Osteocyte (in vitro differentiated cells): ENCODE measurements at regions not wholly inside any gene's neighbourhood (a gene's known extent, or its start where the extent isn't known, plus 50 kb on each side); places are given as distances from the start of the nearest gene placed in this dataset.

ENCODE experiments used
- DNase-seq: peaks from one replicate; pipeline ENCODE4 v3.0.0; 2021; ENCODE audit warnings: mixed read lengths; ENCODE audit not compliant: unreplicated experiment; ENCODE audit errors: extremely low spot score
- H3K27ac Mint-ChIP-seq: one replicate; pipeline ENCODE4 v1.8.0; 2021; ENCODE audit warnings: mild to moderate bottlenecking, mixed read lengths; ENCODE audit not compliant: unreplicated experiment
- H3K27me3 Mint-ChIP-seq: one replicate; pipeline ENCODE4 v1.8.0; 2021; ENCODE audit warnings: mixed read lengths; ENCODE audit not compliant: unreplicated experiment
- H3K36me3 Mint-ChIP-seq: one replicate; pipeline ENCODE4 v1.8.0; 2021; ENCODE audit warnings: mixed read lengths; ENCODE audit not compliant: unreplicated experiment
- H3K4me1 Mint-ChIP-seq: one replicate; pipeline ENCODE4 v1.8.0; 2021; ENCODE audit warnings: mixed read lengths; ENCODE audit not compliant: unreplicated experiment
- H3K4me3 Mint-ChIP-seq: one replicate; pipeline ENCODE4 v1.8.0; 2021; ENCODE audit warnings: mild to moderate bottlenecking, moderate library complexity, mixed read lengths; ENCODE audit not compliant: unreplicated experiment
- H3K9me3 Mint-ChIP-seq: one replicate; pipeline ENCODE4 v1.8.0; 2021; ENCODE audit warnings: mixed read lengths; ENCODE audit not compliant: unreplicated experiment
- CTCF ChIP-seq: fragments of 200-600 bp; sonication (generic); IDR thresholded peaks from 2 replicates; pipeline ENCODE4 v1.5.0; 2021; ENCODE audit warnings: antibody characterized with exemption, mild to moderate bottlenecking, moderate library complexity

GRCh38 chr18:43855376-43855775 lies 578.1 kb upstream of the SYT4 start:
- no peak for TF ChIP-seq CTCF
- H3K27me3 Mint-ChIP-seq, result no peaks in the 10 kb centered on the region
- H3K4me3 Mint-ChIP-seq, result no peak overlapping the region

GRCh38 chr18:43863180-43863579 lies 585.9 kb upstream of the SYT4 start:
- no peaks in the 10 kb centered on the region for H3K27me3 Mint-ChIP-seq
- peaks cover 11% of the 10 kb centered on the region for H3K9me3 Mint-ChIP-seq
- TF ChIP-seq CTCF, result no peak
- H3K4me1 Mint-ChIP-seq, result peaks cover 67% of the 10 kb centered on the region
- peak overlapping the region; percentile 84 for H3K27ac Mint-ChIP-seq
- H3K4me3 Mint-ChIP-seq, result no peak overlapping the region
- no peak for DNase-seq
- peaks cover 10% of the 10 kb centered on the region for H3K36me3 Mint-ChIP-seq

More at GRCh38 chr18:43855376-43855775, 578.1 kb upstream of the SYT4 start:
- Mint-ChIP-seq H3K4me1 (peaks cover 9% of the 10 kb centered on the region), H3K27ac (no peak overlapping the region), H3K36me3 (peaks cover 4% of the 10 kb centered on the region), H3K9me3 (peaks cover 4% of the 10 kb centered on the region)
- no peak for DNase-seq

- peaks cover 89% of the 10 kb centered on the region for H3K4me1 Mint-ChIP-seq
- H3K27ac Mint-ChIP-seq, result peak overlapping the region; percentile 57
- H3K9me3 Mint-ChIP-seq, result peaks cover 11% of the 10 kb centered on the region
- no peaks in the 10 kb centered on the region for H3K27me3 Mint-ChIP-seq
- H3K36me3 Mint-ChIP-seq, result peaks cover 7% of the 10 kb centered on the region
- no peak for DNase-seq
- H3K4me3 Mint-ChIP-seq, result no peak overlapping the region
- TF ChIP-seq CTCF, result no peak
Observed at GRCh38 chr18:43866696-43867095, 589.4 kb upstream of the SYT4 start.

GRCh38 chr18:43868497-43868995 lies 591.3 kb upstream of the SYT4 start:
- no peak for TF ChIP-seq CTCF
- DNase-seq, result no peak
- peaks cover 7% of the 10 kb centered on the region for H3K36me3 Mint-ChIP-seq
- peak overlapping the region; percentile 87 for H3K27ac Mint-ChIP-seq
- peaks cover 73% of the 10 kb centered on the region for H3K4me1 Mint-ChIP-seq
- H3K9me3 Mint-ChIP-seq, result peaks cover 11% of the 10 kb centered on the region
- H3K27me3 Mint-ChIP-seq, result no peaks in the 10 kb centered on the region
- no peak overlapping the region for H3K4me3 Mint-ChIP-seq

DNA sequence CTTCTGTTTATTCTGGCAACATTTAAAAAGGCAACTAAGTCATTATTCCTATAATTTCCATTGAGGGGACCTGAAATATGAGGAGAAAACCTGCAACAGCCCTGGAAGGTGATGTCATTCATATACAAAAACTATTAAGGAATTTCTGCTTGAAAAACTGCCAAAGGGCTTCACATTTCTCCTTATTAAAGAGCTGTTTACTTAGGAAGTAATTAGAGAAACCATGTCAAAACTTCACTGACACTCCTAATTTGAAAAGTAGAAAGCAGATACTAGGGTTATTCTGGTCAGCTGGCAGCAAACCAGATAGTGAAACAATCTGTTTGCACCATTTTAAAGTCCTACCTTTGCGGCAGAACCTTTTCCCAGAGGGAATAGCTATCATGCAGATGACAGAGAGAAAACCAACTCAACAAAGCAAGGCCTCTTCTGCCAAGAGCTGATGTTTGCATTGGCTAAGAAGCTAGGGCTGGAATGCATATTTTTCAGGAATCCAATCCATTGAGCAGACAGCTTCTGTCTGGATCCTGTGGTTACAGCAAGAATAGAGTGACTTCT lies 592.2 kb upstream of the SYT4 start:
- peaks cover 69% of the 10 kb centered on the region for H3K4me1 Mint-ChIP-seq
- no peak for TF ChIP-seq CTCF
- DNase-seq, result no peak
- H3K4me3 Mint-ChIP-seq, result no peak overlapping the region
- H3K36me3 Mint-ChIP-seq, result peaks cover 12% of the 10 kb centered on the region
- peak overlapping the region; percentile 87 for H3K27ac Mint-ChIP-seq
- H3K9me3 Mint-ChIP-seq, result peaks cover 11% of the 10 kb centered on the region
- H3K27me3 Mint-ChIP-seq, result no peaks in the 10 kb centered on the region
